Mesothelial cell of epicardium (in vitro differentiated cells): ENCODE measurements at regions not wholly inside any gene's neighbourhood (a gene's known extent, or its start where the extent isn't known, plus 50 kb on each side); places are given as distances from the start of the nearest gene placed in this dataset.

ENCODE experiments used
- DNase-seq, 2 experiments: peaks; one replicate each; pipeline ENCODE4 v3.0.0; 2021; ENCODE audit warnings: low spot score in 2 of 2; ENCODE audit not compliant: unreplicated experiment in 2 of 2
- H3K27ac Mint-ChIP-seq: 2 replicates; pipeline ENCODE4 v1.8.0; 2021; ENCODE audit warnings: mixed read lengths
- H3K27me3 Mint-ChIP-seq: 2 replicates; pipeline ENCODE4 v1.8.0; 2021; ENCODE audit warnings: low read depth, mixed read lengths
- H3K36me3 Mint-ChIP-seq: 2 replicates; pipeline ENCODE4 v1.8.0; 2021; ENCODE audit warnings: mixed read lengths
- H3K4me1 Mint-ChIP-seq: 2 replicates; pipeline ENCODE4 v1.8.0; 2021; ENCODE audit warnings: mixed read lengths
- H3K4me3 Mint-ChIP-seq: 2 replicates; pipeline ENCODE4 v1.8.0; 2021; ENCODE audit warnings: mild to moderate bottlenecking, moderate library complexity, mixed read lengths
- H3K9me3 Mint-ChIP-seq: 2 replicates; pipeline ENCODE4 v1.8.0; 2021; ENCODE audit warnings: mixed read lengths
- TF ChIP-seq, protein P1 (sequence below): fragments of 200-600 bp; sonication (generic); IDR thresholded peaks from one replicate; pipeline ENCODE4 v1.5.0; 2021; ENCODE audit warnings: antibody characterized with exemption; ENCODE audit not compliant: unreplicated experiment

DNA sequence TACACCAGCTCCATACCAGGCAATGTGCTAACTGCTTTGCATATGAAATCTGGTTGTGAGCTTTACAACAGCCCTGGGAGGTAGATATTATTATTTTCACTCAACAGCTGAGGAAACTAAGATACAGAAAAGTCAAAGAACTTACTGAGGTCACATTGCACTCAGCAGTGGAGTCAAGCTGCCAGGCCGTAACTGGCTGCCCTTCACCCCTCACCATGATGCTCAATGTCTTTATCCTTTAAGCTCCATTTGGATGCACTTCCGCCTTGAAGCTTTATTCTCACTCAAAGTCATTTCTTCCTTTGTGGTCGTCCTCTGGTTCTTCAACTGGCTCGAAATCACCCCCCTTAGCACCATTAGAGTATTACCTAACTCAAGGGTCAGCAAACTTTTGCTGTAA is 81.7 kb upstream of the RALGPS2 start:
- Mint-ChIP-seq H3K4me3 (no peak overlapping the region), H3K36me3 (no peaks in the 10 kb centered on the region), H3K4me1 (peaks cover 69% of the 10 kb centered on the region), H3K27me3 (no peaks in the 10 kb centered on the region), H3K9me3 (peaks cover 2% of the 10 kb centered on the region), H3K27ac (no peak overlapping the region)
- TF ChIP-seq, protein P1, sequence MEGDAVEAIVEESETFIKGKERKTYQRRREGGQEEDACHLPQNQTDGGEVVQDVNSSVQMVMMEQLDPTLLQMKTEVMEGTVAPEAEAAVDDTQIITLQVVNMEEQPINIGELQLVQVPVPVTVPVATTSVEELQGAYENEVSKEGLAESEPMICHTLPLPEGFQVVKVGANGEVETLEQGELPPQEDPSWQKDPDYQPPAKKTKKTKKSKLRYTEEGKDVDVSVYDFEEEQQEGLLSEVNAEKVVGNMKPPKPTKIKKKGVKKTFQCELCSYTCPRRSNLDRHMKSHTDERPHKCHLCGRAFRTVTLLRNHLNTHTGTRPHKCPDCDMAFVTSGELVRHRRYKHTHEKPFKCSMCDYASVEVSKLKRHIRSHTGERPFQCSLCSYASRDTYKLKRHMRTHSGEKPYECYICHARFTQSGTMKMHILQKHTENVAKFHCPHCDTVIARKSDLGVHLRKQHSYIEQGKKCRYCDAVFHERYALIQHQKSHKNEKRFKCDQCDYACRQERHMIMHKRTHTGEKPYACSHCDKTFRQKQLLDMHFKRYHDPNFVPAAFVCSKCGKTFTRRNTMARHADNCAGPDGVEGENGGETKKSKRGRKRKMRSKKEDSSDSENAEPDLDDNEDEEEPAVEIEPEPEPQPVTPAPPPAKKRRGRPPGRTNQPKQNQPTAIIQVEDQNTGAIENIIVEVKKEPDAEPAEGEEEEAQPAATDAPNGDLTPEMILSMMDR: no peak
- DNase-seq: no peak

DNA sequence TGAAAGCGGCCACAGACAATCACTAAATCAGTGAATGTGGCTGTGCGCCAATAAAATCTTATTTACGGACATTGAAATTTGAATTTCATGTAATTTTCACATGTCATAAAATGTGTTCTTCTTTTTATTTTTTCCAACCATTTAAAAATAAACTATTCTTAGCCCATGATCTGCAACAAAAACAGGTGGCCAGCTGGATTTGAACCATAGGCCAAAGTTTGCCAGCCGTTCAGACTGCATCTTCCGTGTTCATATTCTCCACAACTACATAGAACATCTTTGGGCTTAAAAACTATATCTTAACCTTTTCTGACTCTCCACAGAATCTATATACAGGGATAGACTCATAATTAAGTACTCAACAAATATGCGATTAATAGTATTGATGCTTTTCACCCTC is 81.2 kb upstream of the RALGPS2 start:
- peaks cover 69% of the 10 kb centered on the region for H3K4me1 Mint-ChIP-seq
- H3K36me3 Mint-ChIP-seq: no peaks in the 10 kb centered on the region
- TF ChIP-seq, protein P1: no peak

DNA sequence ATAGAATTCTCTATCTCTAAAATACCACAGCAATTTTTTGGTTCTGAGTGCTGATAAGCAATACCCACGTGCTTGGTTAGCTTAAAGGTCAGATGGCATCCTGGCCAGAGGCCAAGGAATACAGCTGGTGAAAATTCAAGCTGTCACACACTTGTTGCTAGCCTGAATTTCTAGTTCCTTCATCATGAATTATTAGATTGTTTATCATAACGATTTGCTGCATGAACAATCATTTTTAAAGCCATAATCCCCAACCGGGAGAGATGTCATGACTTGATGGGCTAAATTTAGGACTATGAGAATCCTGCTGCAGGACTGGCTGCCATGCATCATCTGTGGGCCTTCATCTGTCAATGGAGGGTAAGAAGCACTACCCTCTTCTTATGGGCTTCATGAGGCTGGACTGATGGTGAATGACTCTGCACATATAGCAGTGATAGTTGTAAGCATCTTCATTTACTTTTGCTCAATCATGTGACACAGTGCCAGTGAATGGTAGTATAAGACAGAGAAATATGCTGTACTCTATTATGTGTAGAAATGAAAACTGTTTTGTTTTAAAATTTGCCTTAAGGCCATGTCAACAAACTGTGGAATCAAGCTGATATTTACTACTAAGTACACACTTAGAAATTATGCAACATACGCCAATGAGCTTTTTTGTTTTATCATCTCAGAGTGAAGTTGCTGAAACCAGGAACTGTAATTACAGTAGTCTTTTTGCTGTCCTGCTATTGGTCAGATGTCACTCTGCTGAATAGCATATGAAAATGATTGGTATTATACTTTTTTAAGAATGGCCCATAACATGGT is 80.5 kb upstream of the RALGPS2 start:
- DNase-seq: no peak
- Mint-ChIP-seq H3K27ac (peak overlapping the region; percentile 27), H3K9me3 (peaks cover 2% of the 10 kb centered on the region), H3K36me3 (no peaks in the 10 kb centered on the region), H3K4me3 (no peak overlapping the region), H3K4me1 (peaks cover 62% of the 10 kb centered on the region), H3K27me3 (no peaks in the 10 kb centered on the region)
- TF ChIP-seq, protein P1: no peak

More for the DNA sequence above, 81.2 kb upstream of the RALGPS2 start:
- peaks cover 2% of the 10 kb centered on the region for H3K9me3 Mint-ChIP-seq
- peak overlapping the region; percentile 27 for H3K27ac Mint-ChIP-seq
- H3K4me3 Mint-ChIP-seq: no peak overlapping the region
- no peaks in the 10 kb centered on the region for H3K27me3 Mint-ChIP-seq
- no peak for DNase-seq

DNA sequence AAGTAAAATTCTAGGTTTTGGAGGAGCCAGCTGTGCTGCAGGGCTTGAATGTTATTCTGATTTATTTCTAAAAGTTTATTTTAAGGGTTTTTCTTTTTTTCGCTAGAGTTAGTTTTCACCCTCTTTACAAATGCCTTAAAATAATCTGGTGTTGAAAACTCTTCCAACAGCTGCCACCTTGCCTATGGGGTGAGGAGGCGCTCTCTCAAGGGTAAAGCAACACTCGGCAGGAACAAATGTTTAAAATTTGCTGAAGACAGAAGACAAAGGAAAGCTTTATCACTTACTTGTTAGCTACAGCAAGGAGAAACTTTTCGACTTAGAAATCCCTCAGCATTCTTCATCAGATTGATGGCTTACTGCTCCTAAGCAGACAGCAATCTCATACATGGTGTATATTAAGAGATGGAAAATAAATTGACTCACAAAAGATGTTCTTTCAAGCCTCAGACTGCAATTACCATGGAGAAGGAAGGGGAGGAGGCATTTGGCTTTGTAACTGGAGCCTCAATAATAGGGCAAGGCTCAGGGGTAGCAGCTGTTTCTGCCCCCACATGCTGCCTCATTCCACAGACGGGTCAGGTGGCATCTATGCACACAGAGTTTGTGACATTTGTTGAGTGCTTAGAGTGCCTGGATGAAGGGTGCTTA is 79.8 kb upstream of the RALGPS2 start:
- Mint-ChIP-seq H3K4me1 (peaks cover 58% of the 10 kb centered on the region), H3K36me3 (no peaks in the 10 kb centered on the region), H3K27me3 (no peaks in the 10 kb centered on the region), H3K9me3 (peaks cover 2% of the 10 kb centered on the region), H3K27ac (peak overlapping the region; percentile 31), H3K4me3 (no peak overlapping the region)
- DNase-seq: no peak
- TF ChIP-seq, protein P1: no peak

DNA sequence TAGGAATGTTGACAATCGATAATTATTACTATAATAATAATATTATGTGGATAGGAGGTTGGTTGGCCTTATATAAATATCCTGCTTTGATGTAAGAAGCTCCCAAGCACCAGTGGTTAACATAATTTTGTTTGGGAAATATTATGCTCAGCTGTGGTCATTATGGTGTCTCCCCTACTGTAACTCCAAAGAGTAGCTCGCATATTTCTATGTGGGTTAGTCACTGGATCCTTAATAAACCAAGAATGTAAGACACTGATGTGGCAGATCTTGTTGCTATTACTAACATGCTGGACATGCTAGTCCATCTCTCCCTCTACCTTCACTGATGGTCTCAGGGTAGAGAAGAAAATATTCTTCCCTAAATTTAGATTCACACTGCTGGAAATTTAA is 79.2 kb upstream of the RALGPS2 start:
- DNase-seq: no peak
- no peak overlapping the region for H3K4me3 Mint-ChIP-seq
- H3K9me3 Mint-ChIP-seq: no peaks in the 10 kb centered on the region
- H3K27ac Mint-ChIP-seq: no peak overlapping the region
- TF ChIP-seq, protein P1: no peak
- H3K36me3 Mint-ChIP-seq: no peaks in the 10 kb centered on the region
- peaks cover 56% of the 10 kb centered on the region for H3K4me1 Mint-ChIP-seq
- no peaks in the 10 kb centered on the region for H3K27me3 Mint-ChIP-seq
